ENCODE measurements at regions not wholly inside any gene's neighbourhood (a gene's known extent, or its start where the extent isn't known, plus 50 kb on each side); places are given as distances from the start of the nearest gene placed in this dataset.

DNA sequence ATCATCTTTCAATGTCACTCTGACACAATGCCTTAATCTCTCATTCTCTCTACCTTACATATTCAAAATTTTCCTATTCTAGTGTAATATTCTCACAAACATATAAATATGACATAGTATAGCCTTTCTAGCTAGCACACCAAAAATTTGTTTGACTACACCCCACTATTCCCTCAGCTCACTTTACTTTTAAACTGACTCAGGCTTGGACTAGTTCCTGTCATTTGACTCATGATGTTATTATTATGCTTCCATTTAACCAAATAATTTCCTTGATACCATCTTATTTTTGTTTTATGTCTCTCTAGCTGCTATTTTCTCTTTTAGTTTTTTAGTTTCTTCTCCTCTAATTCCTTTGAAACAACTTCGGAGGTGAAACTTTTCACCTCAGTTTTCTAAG, 1745.6 kb upstream of the PCDH20 start:
- no peak overlapping the region for H3K4me2 ChIP-seq
- H3K4me1 ChIP-seq = no peaks in the 10 kb centered on the region
- H4K20me1 ChIP-seq = no peaks in the 10 kb centered on the region
- no peak overlapping the region for H3K27ac ChIP-seq
- no peak for TF ChIP-seq Cebpa-rat (IDR thresholded peaks at IDR 0.05)
- no peaks in the 10 kb centered on the region for H3K9me3 ChIP-seq
- no peaks in the 10 kb centered on the region for H3K27me3 ChIP-seq
- no peak overlapping the region for H3K9ac ChIP-seq
- no peaks in the 10 kb centered on the region for H3K36me3 ChIP-seq
- no peak overlapping the region for H3K4me3 ChIP-seq

DNA sequence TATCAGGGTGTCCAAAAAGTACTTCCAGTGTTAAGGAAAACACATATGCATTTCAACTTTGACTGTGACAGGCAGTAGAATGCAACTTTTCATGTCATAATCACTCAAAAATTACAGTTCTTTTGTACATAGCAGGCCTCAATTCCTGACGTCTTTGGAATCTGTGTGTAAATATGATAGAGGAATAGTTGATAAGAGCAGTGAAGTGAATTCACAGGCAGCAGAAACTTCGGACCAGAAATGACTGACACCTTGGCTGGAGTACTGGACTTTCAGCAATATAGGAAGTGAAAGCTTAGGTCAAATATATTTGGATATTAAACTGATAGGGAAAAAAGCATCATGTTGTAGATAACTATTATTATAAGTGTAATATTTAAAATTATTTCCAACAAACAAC, 1741.2 kb upstream of the PCDH20 start:
- H3K9me3 ChIP-seq = no peaks in the 10 kb centered on the region
- no peaks in the 10 kb centered on the region for H3K27me3 ChIP-seq
- H3K27ac ChIP-seq = no peak overlapping the region
- no peaks in the 10 kb centered on the region for H3K4me1 ChIP-seq
- no peak overlapping the region for H3K4me3 ChIP-seq
- H3K4me2 ChIP-seq = no peak overlapping the region
- no peak for TF ChIP-seq Cebpa-rat (IDR thresholded peaks at IDR 0.05)
- no peak overlapping the region for H3K9ac ChIP-seq
- no peaks in the 10 kb centered on the region for H3K36me3 ChIP-seq
- H4K20me1 ChIP-seq = no peaks in the 10 kb centered on the region

DNA sequence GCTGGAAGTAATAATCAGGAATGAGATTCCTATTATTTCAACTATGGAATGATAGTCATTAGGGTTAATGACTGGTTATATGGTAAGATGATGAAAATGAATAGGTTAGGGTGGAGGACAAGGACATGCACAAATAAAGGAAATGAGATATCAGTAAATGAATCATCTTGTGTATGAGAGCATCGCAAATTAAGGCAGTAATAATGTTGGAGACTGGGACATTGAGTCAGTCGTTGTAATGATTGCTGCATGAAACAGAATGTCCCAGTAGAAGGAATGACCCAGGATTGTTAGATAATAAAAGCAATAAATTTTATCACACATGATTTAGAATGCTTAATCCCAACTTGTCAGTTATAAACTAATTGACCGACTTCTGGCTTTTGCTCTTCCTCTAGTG, 1733.7 kb upstream of the PCDH20 start:
- Histone ChIP-seq H3K27ac (no peak overlapping the region), H3K36me3 (no peaks in the 10 kb centered on the region), H3K27me3 (no peaks in the 10 kb centered on the region), H3K4me3 (no peak overlapping the region), H3K4me1 (no peaks in the 10 kb centered on the region), H3K9me3 (peaks cover 8% of the 10 kb centered on the region; the same call in 1 of the 2 replicates), H4K20me1 (no peaks in the 10 kb centered on the region), H3K4me2 (no peak overlapping the region), H3K9ac (no peak overlapping the region)
- no peak for TF ChIP-seq Cebpa-rat (IDR thresholded peaks at IDR 0.05)

DNA sequence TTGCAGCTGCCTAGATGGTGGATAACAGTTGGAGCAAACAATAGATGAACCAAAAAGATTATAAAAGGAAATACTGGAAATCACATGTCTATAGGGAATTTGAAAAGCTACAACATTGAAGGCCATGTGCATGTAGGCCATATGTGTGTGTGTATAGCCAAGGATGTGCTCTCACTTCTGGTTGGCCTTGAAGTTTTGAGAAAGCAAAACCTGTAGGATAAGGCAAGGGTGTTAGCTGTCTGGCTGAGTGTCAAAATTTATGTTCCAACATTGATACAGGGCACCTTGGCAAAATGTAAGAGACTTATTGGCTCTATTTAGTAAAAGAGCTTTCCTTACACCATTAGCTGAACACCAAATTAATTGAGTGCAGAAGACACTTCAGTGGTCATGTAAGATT, 1723.6 kb upstream of the PCDH20 start:
- TF ChIP-seq Cebpa-rat (IDR thresholded peaks at IDR 0.05) = no peak
- no peak overlapping the region for H3K27ac ChIP-seq
- no peak overlapping the region for H3K9ac ChIP-seq
- H3K4me2 ChIP-seq = no peak overlapping the region
- no peaks in the 10 kb centered on the region for H4K20me1 ChIP-seq
- no peak overlapping the region for H3K4me3 ChIP-seq
- no peaks in the 10 kb centered on the region for H3K9me3 ChIP-seq
- H3K4me1 ChIP-seq = no peaks in the 10 kb centered on the region
- H3K36me3 ChIP-seq = no peaks in the 10 kb centered on the region
- H3K27me3 ChIP-seq = no peaks in the 10 kb centered on the region

DNA sequence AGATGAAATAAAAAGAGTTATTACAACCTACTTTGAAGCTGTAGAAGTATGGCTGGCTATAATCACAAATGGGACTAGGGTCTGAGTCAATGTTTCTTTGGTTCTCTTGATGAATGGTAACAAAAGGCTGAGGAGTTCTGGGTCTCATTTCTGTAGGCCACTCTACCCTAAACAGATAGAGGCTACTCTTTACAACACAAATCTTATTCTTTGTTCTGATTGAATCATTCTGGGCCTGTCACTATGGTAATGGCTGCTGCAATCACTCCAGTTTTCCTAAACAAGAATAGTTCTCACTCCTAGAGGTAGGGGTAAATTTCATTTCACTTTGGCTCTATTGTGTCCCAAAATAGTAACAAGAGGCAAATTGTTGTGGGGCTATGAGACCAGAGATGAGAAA, 1714.3 kb upstream of the PCDH20 start:
- Histone ChIP-seq H3K9me3 (no peaks in the 10 kb centered on the region), H3K9ac (no peak overlapping the region), H3K27me3 (no peaks in the 10 kb centered on the region), H3K4me1 (no peaks in the 10 kb centered on the region), H3K27ac (no peak overlapping the region), H3K36me3 (no peaks in the 10 kb centered on the region), H3K4me2 (no peak overlapping the region), H3K4me3 (no peak overlapping the region), H4K20me1 (no peaks in the 10 kb centered on the region)
- no peak for TF ChIP-seq Cebpa-rat (IDR thresholded peaks at IDR 0.05)

DNA sequence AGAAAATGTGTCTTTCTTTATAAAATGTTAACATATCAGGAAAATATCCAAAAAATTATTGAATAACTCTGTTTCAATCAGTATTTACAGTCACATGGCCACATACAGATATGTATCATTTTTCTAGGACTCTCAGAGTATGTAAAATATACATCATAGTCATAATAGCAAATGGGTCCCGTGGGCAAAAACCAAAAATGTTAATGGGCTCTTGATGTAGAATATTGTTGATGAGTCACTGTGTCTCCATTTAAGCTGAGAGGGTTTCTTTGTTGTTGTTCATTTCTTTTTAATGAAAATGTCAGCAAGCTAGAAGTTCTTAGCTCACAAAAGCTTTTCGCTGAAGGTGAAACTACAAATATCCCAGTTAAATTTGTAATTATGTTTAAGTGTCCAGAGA, 1713.1 kb upstream of the PCDH20 start:
- Histone ChIP-seq H3K4me2 (no peak overlapping the region), H3K27ac (no peak overlapping the region), H4K20me1 (no peaks in the 10 kb centered on the region), H3K4me1 (no peaks in the 10 kb centered on the region), H3K4me3 (no peak overlapping the region), H3K9me3 (no peaks in the 10 kb centered on the region), H3K9ac (no peak overlapping the region), H3K36me3 (no peaks in the 10 kb centered on the region), H3K27me3 (no peaks in the 10 kb centered on the region)
- TF ChIP-seq Cebpa-rat (IDR thresholded peaks at IDR 0.05) = no peak

DNA sequence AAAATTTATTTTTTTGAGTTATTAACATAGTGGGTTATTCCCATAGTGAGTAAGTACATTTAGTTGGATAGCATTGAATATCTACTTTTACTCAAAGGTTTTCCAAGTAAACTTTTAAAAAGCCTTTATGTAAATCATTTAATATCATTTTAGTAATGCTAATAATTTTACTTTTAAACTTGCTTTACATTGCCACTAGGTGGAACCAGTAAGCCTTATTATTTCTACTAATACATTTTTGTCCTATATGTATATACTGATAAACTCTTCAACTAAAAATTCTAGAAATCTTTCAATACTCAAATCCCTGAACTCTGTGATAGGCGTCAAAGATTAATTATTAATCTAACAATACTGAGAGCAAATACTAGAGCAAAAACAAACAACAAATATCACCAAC, 1709.2 kb upstream of the PCDH20 start:
- Histone ChIP-seq H3K9ac (no peak overlapping the region), H3K36me3 (no peaks in the 10 kb centered on the region), H3K4me3 (no peak overlapping the region), H3K27me3 (no peaks in the 10 kb centered on the region), H3K9me3 (no peaks in the 10 kb centered on the region), H3K4me1 (no peaks in the 10 kb centered on the region), H3K27ac (no peak overlapping the region), H3K4me2 (no peak overlapping the region), H4K20me1 (no peaks in the 10 kb centered on the region)
- TF ChIP-seq Cebpa-rat (IDR thresholded peaks at IDR 0.05) = no peak

DNA sequence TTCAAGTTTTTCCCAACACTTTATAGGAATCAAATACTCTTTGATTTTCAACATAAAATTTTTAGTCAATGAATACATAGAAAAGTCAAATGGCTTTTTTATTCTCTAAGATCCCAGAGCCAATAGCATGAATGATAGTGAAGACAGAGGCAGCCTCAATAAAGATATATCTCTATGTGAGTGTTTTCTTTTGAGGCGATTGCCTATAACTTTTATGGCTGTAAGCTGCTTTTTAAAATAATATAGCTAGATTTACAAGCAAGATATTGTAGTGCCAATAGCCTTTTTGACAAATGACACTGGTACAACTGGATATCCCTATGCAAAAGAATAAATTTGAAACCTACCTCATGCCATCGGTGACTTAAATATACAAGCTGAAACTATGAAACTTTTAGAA, 1705.2 kb upstream of the PCDH20 start:
- Histone ChIP-seq H4K20me1 (no peaks in the 10 kb centered on the region), H3K27me3 (no peaks in the 10 kb centered on the region), H3K36me3 (no peaks in the 10 kb centered on the region), H3K27ac (no peak overlapping the region), H3K4me3 (no peak overlapping the region), H3K9me3 (no peaks in the 10 kb centered on the region), H3K4me1 (no peaks in the 10 kb centered on the region), H3K4me2 (no peak overlapping the region), H3K9ac (no peak overlapping the region)
- no peak for TF ChIP-seq Cebpa-rat (IDR thresholded peaks at IDR 0.05)

DNA sequence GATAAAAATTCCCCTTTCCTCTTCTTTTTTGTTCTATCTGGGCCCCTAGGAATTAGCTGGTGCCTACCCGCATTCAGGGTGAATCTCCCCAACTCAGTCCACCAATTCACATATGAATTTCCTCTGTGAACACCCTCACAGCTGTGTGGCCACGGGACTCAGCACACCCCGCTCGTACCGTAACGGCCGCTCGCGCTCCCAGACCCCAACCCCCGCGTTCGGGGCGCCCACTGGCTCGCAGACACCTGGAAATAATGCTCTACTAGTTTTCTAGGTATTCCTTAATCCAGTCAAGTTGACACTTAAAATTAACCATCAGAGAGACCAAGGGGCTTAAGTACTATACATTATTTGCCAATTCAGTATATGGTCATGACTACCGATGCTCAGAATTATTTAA, 1702.1 kb upstream of the PCDH20 start:
- Histone ChIP-seq H4K20me1 (no peaks in the 10 kb centered on the region), H3K27ac (no peak overlapping the region), H3K36me3 (no peaks in the 10 kb centered on the region), H3K27me3 (no peaks in the 10 kb centered on the region), H3K4me3 (no peak overlapping the region), H3K4me1 (no peaks in the 10 kb centered on the region), H3K9ac (no peak overlapping the region), H3K4me2 (no peak overlapping the region), H3K9me3 (no peaks in the 10 kb centered on the region)
- no peak for TF ChIP-seq Cebpa-rat (IDR thresholded peaks at IDR 0.05)

DNA sequence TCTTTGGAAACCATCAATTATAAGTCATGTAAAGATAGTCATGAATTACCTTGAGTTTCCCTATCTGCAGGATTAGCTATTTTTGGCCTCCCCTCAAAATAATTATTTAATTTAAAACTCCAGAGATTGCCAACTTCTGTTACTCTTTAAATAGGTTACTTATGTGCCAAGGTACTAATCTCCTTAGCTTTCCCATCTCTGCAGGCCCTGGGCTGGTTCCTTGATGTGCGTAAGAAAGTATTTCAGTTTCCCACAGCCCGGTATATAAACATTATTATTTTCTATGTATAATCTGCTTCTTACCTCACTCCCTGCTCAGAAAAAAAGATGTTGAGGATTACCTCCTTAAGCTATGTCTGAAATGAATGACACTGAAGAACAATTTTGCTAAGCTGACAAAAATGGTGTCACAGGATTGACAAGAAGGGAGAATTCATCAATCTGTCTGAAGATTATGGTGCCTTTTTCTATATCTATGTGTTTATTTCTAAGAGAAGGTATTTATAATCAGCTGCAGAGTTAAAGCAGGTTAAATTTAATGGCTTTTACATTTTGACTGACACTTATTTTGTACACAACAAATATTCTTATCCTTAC, 1697.2 kb upstream of the PCDH20 start:
- Histone ChIP-seq H3K4me2 (no peak overlapping the region), H3K4me1 (no peaks in the 10 kb centered on the region), H3K9me3 (no peaks in the 10 kb centered on the region), H3K9ac (no peak overlapping the region), H3K4me3 (no peak overlapping the region), H3K27ac (no peak overlapping the region), H4K20me1 (no peaks in the 10 kb centered on the region), H3K36me3 (no peaks in the 10 kb centered on the region), H3K27me3 (no peaks in the 10 kb centered on the region)
- TF ChIP-seq Cebpa-rat (IDR thresholded peaks at IDR 0.05) = no peak

DNA sequence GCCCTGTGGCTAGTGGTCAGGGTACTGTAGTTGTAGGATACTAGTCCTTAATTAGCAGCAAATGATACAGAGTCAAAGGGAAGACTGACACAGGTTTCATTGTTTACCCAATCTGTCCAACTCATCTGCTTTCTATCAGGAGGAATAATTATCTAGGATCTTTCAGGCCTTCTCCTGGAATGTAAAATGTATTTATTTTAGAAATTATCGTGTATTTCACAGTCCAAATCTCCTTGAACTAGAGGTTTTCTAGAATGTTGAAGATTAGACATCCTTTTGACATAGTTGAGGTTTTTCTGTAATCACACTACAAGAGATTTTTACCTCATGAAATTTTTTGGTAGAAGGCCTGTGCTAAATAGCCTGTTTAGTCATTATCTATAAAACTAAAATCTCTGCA, 1694.8 kb upstream of the PCDH20 start:
- Histone ChIP-seq H3K4me2 (no peak overlapping the region), H4K20me1 (no peaks in the 10 kb centered on the region), H3K27ac (no peak overlapping the region), H3K36me3 (no peaks in the 10 kb centered on the region), H3K27me3 (no peaks in the 10 kb centered on the region), H3K4me1 (no peaks in the 10 kb centered on the region), H3K4me3 (no peak overlapping the region), H3K9ac (no peak overlapping the region), H3K9me3 (no peaks in the 10 kb centered on the region)
- TF ChIP-seq Cebpa-rat (IDR thresholded peaks at IDR 0.05) = no peak

Data from BLaER1 (cell line).